Caki2 (cell line): ENCODE measurements at regions not wholly inside any gene's neighbourhood (a gene's known extent, or its start where the extent isn't known, plus 50 kb on each side); places are given as distances from the start of the nearest gene placed in this dataset.

ENCODE experiments used
- DNase-seq: peaks from one replicate; pipeline ENCODE4 v3.0.0-alpha.2; 2015; ENCODE audit warnings: low read depth
- in situ Hi-C: cut with HindIII; loops from 2 replicates; pipeline ENCODE4 v1.10.0; 2016; ENCODE audit warnings: low sequenced_read_pairs, low pct_unique_long_range_greater_than_20kb, mixed read lengths

DNA sequence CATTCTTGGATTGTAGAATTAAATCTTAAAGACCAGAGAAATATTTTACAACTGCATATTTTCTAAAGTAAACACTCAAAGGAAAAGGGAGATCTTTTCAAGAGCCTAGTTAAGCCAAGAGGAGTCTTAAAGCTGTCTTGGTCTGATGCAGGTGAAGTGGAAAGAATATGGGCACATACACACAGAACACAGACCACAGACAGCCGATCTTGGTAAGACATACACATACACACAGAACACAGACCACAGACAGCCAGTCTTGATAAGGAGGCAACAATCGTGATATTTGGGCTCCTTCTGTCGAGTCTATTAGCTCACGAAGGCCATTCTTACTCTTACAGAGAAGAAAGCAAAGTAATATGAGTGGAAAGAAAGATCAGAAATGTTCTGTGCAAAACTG lies 1153.9 kb upstream of the TMPRSS15 start:
- in situ Hi-C loops: no loop called here
- DNase-seq: no peak

DNA sequence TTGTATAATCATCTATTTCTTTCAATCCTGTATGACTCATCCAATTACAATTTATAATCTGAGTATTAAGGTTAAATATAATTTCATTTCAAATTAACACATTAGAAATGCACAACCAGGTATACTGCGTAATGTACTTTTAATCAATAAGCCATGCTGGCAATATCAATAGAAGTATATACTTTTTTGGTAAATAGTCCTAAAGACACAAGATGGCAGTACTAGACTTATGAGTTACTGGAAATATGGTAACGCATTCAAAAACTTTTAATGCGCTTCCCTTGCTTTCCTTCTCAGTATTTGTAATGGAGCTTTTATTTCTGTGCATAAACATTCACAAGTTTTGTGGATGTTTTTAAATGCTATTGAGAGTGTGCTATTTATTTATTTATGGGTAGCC lies 1162.0 kb upstream of the TMPRSS15 start:
- in situ Hi-C loops: no loop called here
- DNase-seq: no peak

DNA sequence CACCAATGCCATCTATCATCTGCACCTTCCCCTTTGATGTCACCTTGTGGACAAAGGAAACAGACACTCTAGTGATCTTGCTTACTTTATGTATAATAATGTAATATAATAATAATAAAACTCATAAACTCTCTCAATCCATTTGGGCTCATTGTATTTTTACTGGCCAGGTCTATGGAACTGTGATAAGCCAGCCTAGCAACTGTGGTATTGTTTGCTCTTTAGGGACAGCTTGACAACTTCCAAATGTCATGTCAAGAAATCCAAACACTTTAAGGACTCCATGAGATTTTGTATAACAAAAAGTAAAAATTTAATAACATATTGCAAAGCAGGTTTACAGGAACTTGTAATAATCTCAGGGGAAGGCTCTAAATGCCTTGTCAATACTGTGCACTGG lies 1163.4 kb upstream of the TMPRSS15 start:
- DNase-seq: no peak
- in situ Hi-C loops: no loop called here

DNA sequence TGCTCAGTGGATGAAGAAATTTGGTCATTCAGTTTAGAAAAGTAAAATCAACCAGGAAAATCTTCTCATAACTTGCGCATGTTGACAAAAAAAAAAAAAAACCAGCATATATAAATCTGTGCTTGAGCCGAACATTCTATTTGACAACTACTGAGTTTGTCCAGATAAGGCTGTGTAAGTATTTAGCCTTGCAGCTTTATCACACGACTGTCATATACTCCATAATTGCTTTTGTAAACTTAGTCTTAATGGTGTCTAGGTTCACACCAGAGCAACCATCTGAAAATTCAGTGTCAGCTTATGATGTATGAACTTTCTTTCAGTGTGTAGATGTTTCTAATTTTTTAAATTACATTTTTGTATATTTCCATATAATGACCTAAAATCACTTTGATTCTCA lies 1173.8 kb upstream of the TMPRSS15 start:
- in situ Hi-C loops: no loop called here
- DNase-seq: no peak

DNA sequence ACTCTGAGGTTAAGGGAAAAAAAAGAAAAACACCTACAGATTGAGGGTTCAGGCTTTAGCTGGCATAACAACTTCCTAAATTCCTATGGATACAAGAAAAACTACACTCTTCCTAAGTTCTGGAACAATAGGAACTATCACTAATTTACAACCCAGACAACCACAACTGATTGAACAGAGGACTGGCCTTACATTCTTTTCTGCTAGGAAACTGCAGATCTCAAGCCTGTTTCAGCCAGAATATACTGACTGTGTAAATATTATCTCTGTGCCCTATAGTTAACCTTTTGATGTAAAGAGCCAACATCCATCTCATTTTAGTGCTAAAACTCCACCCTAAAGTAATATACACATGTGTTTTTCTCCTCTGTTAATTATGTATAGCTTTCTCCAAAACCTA lies 1186.5 kb upstream of the TMPRSS15 start:
- in situ Hi-C loops: no loop called here

DNA sequence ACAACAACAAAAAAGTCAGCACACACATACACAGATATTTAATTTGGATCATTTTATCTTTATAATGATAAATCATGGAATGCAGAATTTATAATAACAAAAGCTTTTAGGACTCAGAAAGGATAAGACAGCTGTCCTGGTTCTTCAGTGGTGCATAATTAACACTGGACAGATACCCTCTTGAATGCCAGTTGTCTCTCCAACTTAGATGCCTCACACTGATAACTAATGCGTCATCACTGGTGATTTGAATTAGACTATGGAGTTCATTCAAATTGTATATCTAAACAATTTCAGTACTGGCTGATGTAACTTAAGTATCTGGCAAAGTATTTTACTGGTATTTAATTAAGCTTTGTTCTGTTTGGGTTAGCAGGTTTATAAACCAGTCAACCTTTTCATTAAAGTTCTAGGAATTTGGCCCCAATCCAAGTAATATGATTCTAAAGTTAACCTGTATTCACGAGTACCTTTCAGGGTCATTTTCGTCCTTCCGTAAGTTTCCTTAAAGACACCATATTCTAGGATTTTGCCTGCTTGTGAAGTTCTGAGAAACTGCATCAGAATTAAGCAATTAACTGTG lies 1199.5 kb upstream of the TMPRSS15 start:
- DNase-seq: peak; percentile 48
- in situ Hi-C loops: no loop called here

More for the DNA sequence above, 1186.5 kb upstream of the TMPRSS15 start:
- DNase-seq: no peak

DNA sequence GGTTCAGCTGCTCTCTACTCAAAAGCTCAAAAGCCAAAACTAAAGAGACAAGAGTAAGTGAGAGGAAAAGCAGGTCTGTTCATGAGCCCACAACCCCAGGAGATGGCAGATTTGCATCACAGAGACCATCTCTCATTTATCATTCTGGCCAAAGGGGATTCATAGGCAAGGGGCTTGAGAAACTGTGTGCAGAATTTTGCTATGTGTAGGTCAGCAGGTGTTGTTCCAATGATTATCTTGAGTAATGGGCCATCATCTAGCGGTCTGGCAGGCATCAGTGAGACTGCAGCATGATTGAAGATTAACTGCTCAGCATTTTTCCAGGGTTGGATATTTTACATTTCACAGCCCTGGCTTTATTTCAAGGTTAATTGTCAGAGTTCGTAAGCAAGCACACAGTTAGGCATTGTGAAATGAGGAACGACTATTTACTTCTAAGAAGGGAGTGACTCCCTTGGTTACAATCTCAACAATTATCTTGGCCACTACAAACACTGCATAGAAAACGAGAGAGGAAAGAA lies 1204.6 kb upstream of the TMPRSS15 start:
- in situ Hi-C loops: no loop called here
- DNase-seq: peak; percentile 65

DNA sequence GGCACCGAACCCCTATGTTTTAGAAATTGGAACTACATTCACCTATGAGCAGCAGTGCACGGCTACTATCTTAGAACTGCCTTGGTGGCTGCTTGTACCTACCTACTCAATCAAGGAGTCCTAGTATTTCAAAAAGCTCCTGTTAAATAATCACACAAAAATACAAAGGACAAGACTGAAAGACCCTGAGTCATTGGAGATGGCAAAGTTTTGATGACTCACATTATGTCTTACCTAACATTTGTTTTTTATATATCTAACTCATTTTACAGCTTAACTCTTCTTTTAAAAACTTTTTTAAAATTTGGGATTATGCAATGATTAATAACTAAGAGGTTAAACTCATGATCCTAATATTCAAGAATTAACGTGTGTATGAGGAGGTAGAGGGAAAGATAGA lies 1206.0 kb upstream of the TMPRSS15 start:
- no peak for DNase-seq
- in situ Hi-C loops: no loop called here

DNA sequence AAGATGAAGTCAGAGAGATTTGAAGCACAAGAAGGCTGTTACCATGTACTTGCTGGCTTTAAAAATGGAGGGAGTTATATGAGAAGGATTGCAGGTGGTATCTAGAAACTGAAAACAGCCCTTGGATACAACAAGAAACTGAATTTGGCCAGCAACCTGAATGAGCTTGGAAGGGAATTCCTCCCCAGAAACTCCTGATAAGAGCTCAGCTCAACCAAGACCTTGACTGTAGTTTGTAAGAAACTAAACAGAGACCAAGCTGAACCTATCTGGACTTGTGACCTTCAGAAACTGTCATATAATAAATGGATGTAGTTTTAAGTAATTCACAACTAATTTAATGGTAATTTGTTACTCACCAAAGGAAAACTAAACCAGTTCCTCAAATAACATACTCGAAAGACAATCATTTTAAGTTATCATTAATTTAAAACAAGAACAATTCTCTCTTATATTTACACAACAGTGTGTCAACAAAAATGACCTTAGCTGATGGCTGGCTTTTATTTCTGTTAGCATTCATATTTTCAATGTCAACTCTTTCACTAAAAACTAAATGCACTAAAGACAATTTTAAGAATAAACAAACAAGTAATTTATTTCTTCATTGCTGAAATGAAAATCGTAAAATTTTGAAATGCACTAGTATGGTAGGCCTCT lies 1218.4 kb upstream of the TMPRSS15 start:
- no peak for DNase-seq
- in situ Hi-C loops: no loop called here

DNA sequence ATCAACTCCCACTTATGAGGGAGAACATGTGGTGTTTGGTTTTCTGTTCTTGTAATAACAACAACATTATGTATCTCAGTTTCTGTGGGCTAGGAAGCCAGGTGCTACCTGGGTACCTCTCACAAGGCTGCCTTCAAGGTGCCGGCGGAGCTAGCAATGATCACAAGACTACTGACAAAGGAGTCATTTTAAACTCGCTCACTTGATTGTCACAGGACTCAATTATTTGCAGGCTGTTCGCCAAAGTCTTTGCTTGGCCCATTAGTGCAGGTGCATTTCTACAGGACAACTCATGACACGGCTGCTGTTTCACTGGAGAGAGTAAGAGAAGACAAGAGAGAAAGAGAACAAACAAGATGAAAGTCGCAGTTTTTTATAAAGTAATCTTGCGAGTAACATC lies 1237.4 kb upstream of the TMPRSS15 start:
- DNase-seq: no peak
- in situ Hi-C loops: no loop called here

DNA sequence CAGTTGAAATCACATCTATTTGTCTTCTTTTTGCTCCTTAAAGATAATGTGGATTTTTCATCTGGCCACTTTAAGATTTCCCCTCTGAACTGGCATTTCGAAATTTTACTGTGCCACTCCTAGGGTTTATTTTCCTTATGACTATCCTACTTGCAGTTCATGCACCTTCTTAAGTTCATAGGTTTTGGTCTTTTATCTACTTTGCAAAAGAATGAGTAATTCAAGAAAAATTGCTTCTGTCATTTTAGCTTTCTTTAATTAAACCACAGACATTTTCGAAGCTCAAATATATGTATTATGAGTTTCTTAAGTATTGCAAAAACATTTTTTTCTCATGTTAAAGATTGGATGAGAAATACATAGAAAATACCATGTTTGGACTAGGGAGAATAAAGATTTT lies 1244.8 kb upstream of the TMPRSS15 start:
- in situ Hi-C loops: no loop called here
- no peak for DNase-seq

DNA sequence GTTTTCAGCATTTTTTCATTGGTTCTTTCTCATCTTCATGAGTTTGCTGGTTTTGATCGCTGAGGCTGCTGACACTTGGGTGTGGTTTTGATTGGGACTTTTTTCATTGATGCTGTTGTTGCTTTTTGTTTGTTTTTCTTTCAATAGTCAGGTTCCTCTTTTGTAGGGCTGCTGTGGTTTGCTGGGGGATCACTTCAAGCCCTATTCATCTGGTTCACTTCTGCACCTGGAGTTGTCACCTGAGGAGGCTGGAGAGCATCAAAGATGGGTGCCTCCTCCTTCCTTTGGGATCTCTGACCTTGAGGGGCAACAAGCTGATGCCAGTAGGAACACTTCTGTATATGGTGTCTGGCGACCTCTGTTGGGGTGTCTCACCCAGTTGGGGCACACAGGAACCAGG lies 1279.9 kb upstream of the TMPRSS15 start:
- no peak for DNase-seq
- in situ Hi-C loops: no loop called here

DNA sequence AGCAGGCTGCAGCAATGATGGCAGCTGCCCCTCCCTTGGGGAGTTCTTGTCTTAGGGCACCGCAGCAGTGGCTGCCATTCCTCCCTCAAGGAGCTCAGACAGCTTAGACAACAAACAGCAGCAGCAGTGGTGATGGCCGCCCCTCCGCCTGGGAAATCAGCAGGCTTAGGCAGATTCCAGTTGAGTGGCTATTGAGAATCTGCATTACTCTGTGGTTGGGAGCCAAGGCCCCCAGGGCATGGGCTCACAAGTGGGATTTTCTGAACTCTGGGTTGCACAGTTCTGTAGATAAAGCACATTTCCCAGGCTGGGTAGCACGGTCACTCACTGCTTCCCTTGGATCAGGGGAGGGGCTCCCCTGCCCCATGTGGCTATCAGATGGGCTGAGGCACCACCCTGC lies 1280.7 kb upstream of the TMPRSS15 start:
- no peak for DNase-seq
- in situ Hi-C loops: no loop called here

DNA sequence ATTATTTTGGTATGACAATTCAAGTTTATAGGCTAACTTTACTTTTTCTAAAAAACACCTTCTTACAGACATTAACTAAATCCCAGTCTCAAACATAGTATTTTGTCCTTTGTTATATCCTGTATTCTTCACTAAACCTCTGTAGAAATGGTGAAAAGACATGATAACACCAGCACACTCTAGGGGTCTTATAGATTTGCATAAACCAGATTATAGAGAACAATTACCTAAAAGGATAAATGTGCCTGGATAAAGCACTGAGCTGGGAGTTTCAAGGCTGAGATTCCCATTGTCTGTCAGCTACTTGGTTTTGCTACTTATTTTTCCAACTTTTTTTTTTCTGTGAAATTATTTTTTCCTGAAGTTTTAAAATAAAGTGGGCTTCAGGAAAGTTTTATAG lies 1288.6 kb upstream of the TMPRSS15 start:
- in situ Hi-C loops: no loop called here
- DNase-seq: no peak

DNA sequence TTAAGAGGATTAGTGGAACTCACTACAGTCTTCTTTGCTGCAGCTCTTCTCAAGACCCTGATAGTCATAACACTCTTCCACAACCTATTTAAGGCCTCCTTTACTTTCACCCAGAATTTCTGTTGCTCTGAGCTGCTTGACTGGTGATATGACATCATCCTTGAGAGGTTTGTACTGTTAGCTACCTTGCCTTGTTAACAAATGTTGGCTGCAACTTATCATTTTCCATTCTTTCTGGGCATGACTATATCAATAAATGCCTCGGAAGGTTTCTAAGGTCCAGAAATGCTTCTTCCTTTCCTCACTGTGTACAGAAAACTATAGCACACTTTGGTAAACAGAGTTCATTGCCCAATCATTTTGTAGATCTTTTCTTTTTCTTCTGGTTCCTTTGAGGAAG lies 1292.2 kb upstream of the TMPRSS15 start:
- in situ Hi-C loops: no loop called here
- no peak for DNase-seq

DNA sequence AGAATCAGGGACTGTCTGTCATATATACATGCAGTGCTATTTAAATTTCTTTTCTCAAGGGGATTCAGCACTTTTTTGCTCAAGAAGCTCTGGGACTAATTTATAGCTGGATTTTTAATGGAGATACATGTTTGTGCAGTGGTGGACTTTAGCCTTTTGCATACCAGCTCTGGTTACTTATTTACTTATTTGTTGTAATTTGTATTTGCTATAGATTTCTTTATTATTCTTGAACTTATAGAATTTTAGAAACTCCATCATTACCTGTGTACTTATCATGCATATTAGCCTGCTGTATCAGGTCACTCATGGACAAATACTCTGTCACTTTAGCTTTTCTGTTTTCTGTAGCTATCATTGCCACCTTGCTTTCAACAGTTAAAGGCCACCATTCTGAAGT lies 1296.9 kb upstream of the TMPRSS15 start:
- in situ Hi-C loops: no loop called here

DNA sequence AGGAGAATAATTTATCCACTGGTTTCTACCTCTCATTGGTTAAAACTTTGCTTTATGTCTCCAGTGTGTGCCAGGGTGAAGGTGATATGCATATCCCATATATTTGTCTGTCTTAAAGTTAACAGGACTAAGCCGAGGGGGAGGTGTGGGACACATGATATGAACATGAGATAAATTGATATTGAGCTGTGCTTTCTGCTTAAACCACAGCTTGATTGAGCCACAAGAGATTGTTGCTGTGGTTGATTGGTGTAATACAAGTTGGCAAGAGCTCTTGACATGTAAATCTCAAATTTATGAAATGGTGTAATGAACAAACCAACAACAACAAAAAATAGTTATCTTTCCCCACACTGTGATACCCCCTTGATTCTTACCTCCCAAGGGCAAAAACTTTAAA lies 1295.5 kb upstream of the NCAM2 start:
- in situ Hi-C loops: no loop called here
- DNase-seq: no peak

More for the DNA sequence above, 1296.9 kb upstream of the TMPRSS15 start:
- DNase-seq: no peak

DNA sequence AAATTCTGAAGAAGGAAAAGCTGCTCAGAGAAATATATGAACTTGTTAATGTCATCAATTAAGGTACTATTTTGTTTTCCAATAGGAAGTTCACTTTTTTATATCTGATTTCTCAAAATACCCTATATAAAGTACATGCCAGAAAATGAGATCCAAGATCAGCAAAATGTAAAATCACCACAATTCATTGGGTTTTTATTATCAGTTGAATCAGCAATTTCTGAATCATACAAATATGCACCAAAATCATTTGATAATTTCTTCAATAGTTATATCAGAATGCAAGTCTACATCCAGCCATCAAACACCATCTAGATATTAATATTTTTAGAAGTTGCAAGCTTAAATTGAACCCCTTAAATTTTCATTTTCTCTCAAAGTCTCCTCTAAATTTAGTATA lies 1293.4 kb upstream of the NCAM2 start:
- in situ Hi-C loops: no loop called here
- DNase-seq: no peak

DNA sequence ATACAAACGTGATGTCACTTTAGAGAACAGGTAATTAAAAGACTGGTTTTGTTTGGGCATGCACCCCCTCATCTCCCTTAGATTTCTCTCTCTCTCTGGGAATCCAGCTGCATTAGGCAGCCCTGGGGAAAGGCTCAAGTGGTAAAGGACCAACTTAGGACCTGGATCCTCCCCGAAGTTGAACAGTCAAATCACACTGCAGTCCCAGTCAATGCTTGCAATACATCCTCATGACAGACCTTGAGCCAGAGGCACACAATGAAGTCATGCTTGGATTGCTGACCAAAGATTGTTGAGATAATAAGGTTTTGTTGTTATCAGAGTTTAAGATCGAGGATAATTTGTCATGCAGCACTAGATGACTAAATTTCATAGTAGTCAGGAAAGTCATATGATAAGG lies 1285.8 kb upstream of the NCAM2 start:
- in situ Hi-C loops: no loop called here

DNA sequence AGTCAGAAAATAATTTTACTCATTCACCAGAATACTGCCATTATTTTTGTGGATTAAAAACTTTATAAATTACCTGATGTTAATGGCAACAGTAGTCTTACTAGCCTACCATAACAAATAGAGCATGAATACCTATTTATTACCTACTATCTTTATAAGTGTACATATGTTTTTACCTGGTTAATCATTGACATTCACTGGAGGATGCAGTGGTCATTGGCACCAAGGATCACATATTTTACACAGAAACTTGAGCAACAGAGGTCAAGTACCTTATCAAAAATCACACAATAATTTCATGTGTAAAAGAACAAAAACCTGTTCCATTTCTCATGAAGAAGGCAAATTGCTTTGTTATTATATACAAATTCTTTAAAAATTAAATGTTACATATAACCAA lies 1284.9 kb upstream of the NCAM2 start:
- in situ Hi-C loops: no loop called here
- DNase-seq: no peak

More for the DNA sequence above, 1285.8 kb upstream of the NCAM2 start:
- peak; percentile 6 for DNase-seq
